H1 (cell line): ENCODE measurements at regions not wholly inside any gene's neighbourhood (a gene's known extent, or its start where the extent isn't known, plus 50 kb on each side); places are given as distances from the start of the nearest gene placed in this dataset.
"Not testable (repeated sequence)": the region's sequence is repeated elsewhere in the genome, so short reads cannot be mapped to it uniquely, and the experiment has no call there.

ENCODE experiments used
- CTCF ChIA-PET: fragments of 300-600 bp; sonication (Branson Sonifier 250); formaldehyde crosslinking; loops from one replicate; lab custom pipeline; 2021; ENCODE audit not compliant: partially characterized antibody; lab: Charles Lee
- POLR2A ChIA-PET: fragments of 300-600 bp; sonication (Branson Sonifier 250); formaldehyde crosslinking; loops from one replicate; lab custom pipeline; 2021; ENCODE audit warnings: inconsistent platforms; ENCODE audit not compliant: partially characterized antibody; lab: Charles Lee
- DNase-seq, 2 experiments: peaks; one replicate each; pipeline versions ENCODE4 v3.0.0 to v3.0.0-alpha.2; 2010 to 2022; ENCODE audit warnings: low spot score in 2 of 2, low read depth in 1 of 2, mixed read lengths in 1 of 2
- FAIRE-seq: peaks from 2 replicates; lab custom pipeline; 2011; peaks lifted over from hg19 to GRCh38; lab: Jason Lieb, UNC
- H2AFZ ChIP-seq: 2 replicates; pipeline ENCODE4 v1.8.1; 2012; ENCODE audit warnings: low read length, inconsistent platforms
- H2AK5ac ChIP-seq: 2 replicates; pipeline ENCODE4 v1.6.1; 2013; ENCODE audit warnings: low read depth, low read length
- H2BK120ac ChIP-seq: replicated peaks from 2 replicates; pipeline ENCODE3; 2013; ENCODE audit warnings: low read depth, low read length, inconsistent platforms
- H2BK12ac ChIP-seq: 2 replicates; pipeline ENCODE4 v1.6.1; 2013; ENCODE audit warnings: low read depth, low read length
- H2BK15ac ChIP-seq: 2 replicates; pipeline ENCODE4 v1.6.1; 2013; ENCODE audit warnings: low read length
- H2BK20ac ChIP-seq: 2 replicates; pipeline ENCODE4 v1.6.1; 2013; ENCODE audit warnings: low read length
- H2BK5ac ChIP-seq: 2 replicates; pipeline ENCODE4 v1.6.1; 2013; ENCODE audit warnings: low read depth, low read length
- H3K14ac ChIP-seq: 2 replicates; pipeline ENCODE4 v1.6.1; 2013; ENCODE audit warnings: inconsistent platforms; ENCODE audit not compliant: insufficient read length
- H3K18ac ChIP-seq: 2 replicates; pipeline ENCODE4 v1.6.1; 2013; ENCODE audit warnings: low read length; ENCODE audit errors: extremely low read depth
- H3K23ac ChIP-seq: 2 replicates; pipeline ENCODE4 v1.6.1; 2013; ENCODE audit warnings: inconsistent platforms; ENCODE audit not compliant: insufficient read length
- H3K23me2 ChIP-seq: 2 replicates; pipeline ENCODE4 v1.6.1; 2013; ENCODE audit warnings: low read depth, low read length
- H3K27ac ChIP-seq: 2 replicates; pipeline ENCODE4 v1.6.1; 2011; ENCODE audit warnings: low read depth, low read length, inconsistent platforms
- H3K27me3 ChIP-seq, 4 experiments: replicated peaks in 1 of 4; 1 replicate in 1 of 4; 2 replicates in 3 of 4; pipeline versions ENCODE4 v1.6.1 to v1.8.1; 2011 to 2013; ENCODE audit warnings: low read length in 3 of 4, mild to moderate bottlenecking in 3 of 4, inconsistent platforms in 2 of 4, mixed read lengths in 2 of 4, moderate library complexity in 1 of 4; ENCODE audit not compliant: control insufficient read depth in 3 of 4, insufficient read depth in 3 of 4; ENCODE audit errors: extremely low read depth in 1 of 4
- H3K36me3 ChIP-seq, 4 experiments: 2 replicates each; pipeline versions ENCODE4 v1.6.1 to v1.8.1; 2011 to 2013; ENCODE audit warnings: mild to moderate bottlenecking in 4 of 4, low read length in 3 of 4, moderate library complexity in 2 of 4, control low read depth in 1 of 4, inconsistent platforms in 1 of 4; ENCODE audit not compliant: insufficient read depth in 4 of 4, control insufficient read depth in 2 of 4
- H3K4ac ChIP-seq: replicated peaks from 2 replicates; pipeline ENCODE3; 2013; ENCODE audit warnings: low read length, low read depth, mixed read lengths, inconsistent platforms; ENCODE audit not compliant: insufficient read length
- H3K4me1 ChIP-seq, 4 experiments: replicated peaks in 1 of 4; 1 replicate in 1 of 4; 2 replicates in 3 of 4; pipeline versions ENCODE4 v1.6.1 to v1.8.1; 2011 to 2013; ENCODE audit warnings: low read length in 3 of 4, inconsistent platforms in 2 of 4, mixed read lengths in 1 of 4; ENCODE audit not compliant: insufficient read depth in 4 of 4, control insufficient read depth in 3 of 4
- H3K4me2 ChIP-seq, 2 experiments: 2 replicates each; pipeline versions ENCODE4 v1.6.1 to v1.8.1; 2011 to 2013; ENCODE audit warnings: low read depth in 2 of 2, low read length in 2 of 2, control low read depth in 1 of 2, inconsistent platforms in 1 of 2, mild to moderate bottlenecking in 1 of 2; ENCODE audit not compliant: insufficient read depth in 1 of 2
- H3K4me3 ChIP-seq, 4 experiments: fragments of 200-600, 300-600 bp in 1 of 4; sonication (generic), shearing (Covaris generic), sonication (Bioruptor Twin) in 1 of 4; 2 replicates each; pipeline versions ENCODE4 v1.5.1 to v1.8.1; 2011 to 2016; ENCODE audit warnings: low read length in 4 of 4, low read depth in 3 of 4, control low read depth in 2 of 4, inconsistent platforms in 2 of 4, mild to moderate bottlenecking in 2 of 4, mixed read lengths in 1 of 4, moderate library complexity in 1 of 4; ENCODE audit not compliant: insufficient read depth in 2 of 4; ENCODE audit errors: extremely low read depth in 1 of 4
- H3K56ac ChIP-seq: replicated peaks from 2 replicates; pipeline ENCODE3; 2013; ENCODE audit warnings: low read depth, mild to moderate bottlenecking, mixed read lengths, low read length, inconsistent platforms; ENCODE audit not compliant: insufficient read length
- H3K79me1 ChIP-seq: 2 replicates; pipeline ENCODE4 v1.6.1; 2013; ENCODE audit warnings: low read depth, low read length, control low read depth
- H3K79me2 ChIP-seq, 2 experiments: 2 replicates each; pipeline versions ENCODE4 v1.6.1 to v1.8.1; 2012 to 2013; ENCODE audit warnings: low read length in 2 of 2, mild to moderate bottlenecking in 2 of 2, inconsistent platforms in 1 of 2; ENCODE audit not compliant: insufficient read depth in 2 of 2, control insufficient read depth in 1 of 2
- H3K9ac ChIP-seq, 4 experiments: replicated peaks in 1 of 4; 1 replicate in 1 of 4; 2 replicates in 3 of 4; pipeline versions ENCODE4 v1.6.1 to v1.8.1; 2011 to 2013; ENCODE audit warnings: low read depth in 3 of 4, low read length in 3 of 4, control low read depth in 2 of 4, mild to moderate bottlenecking in 2 of 4, moderate library complexity in 2 of 4, inconsistent platforms in 1 of 4; ENCODE audit errors: extremely low read depth in 1 of 4
- H3K9me3 ChIP-seq, 2 experiments: 2 replicates each; pipeline versions ENCODE4 v1.6.1 to v1.8.1; 2012 to 2013; ENCODE audit warnings: mild to moderate bottlenecking in 2 of 2, moderate library complexity in 2 of 2, control low read depth in 1 of 2, inconsistent platforms in 1 of 2, low read depth in 1 of 2, low read length in 1 of 2, mixed read lengths in 1 of 2; ENCODE audit not compliant: insufficient read depth in 2 of 2
- H4K20me1 ChIP-seq, 2 experiments: replicated peaks in 1 of 2; 2 replicates each; pipeline versions ENCODE3 to v1.8.1; 2011 to 2013; ENCODE audit warnings: inconsistent platforms in 2 of 2, low read length in 2 of 2, mild to moderate bottlenecking in 1 of 2; ENCODE audit not compliant: insufficient read depth in 2 of 2, control insufficient read depth in 1 of 2
- H4K5ac ChIP-seq: 2 replicates; pipeline ENCODE4 v1.6.1; 2013; ENCODE audit warnings: low read length, low read depth, mixed read lengths, inconsistent platforms; ENCODE audit not compliant: insufficient read length
- H4K8ac ChIP-seq: 2 replicates; pipeline ENCODE4 v1.8.0; 2013; ENCODE audit warnings: mild to moderate bottlenecking, moderate library complexity, low read length, inconsistent platforms; ENCODE audit not compliant: insufficient read depth; ENCODE audit errors: extremely low read depth
- H4K91ac ChIP-seq: replicated peaks from 2 replicates; pipeline ENCODE3; 2013; ENCODE audit warnings: low read length, mixed read lengths, inconsistent platforms; ENCODE audit not compliant: insufficient read length
- WGBS, 2 experiments: shearing (Covaris generic) in 1 of 2; methylation state at CpG; one replicate each; pipeline versions ENCODE4 v1.1.6 to v1.1.7; 2013 to 2015; ENCODE audit warnings: low lambda C conversion rate in 2 of 2, mixed read lengths in 2 of 2, inconsistent platforms in 1 of 2, low coverage in 1 of 2, missing lambda C conversion rate in 1 of 2; ENCODE audit not compliant: insufficient replicate concordance in 2 of 2, insufficient coverage in 1 of 2, insufficient read length in 1 of 2; ENCODE audit errors: extremely low coverage in 1 of 2, missing lambda C conversion rate in 1 of 2; 5-methylcytosine and 5-hydroxymethylcytosine counted together

DNA sequence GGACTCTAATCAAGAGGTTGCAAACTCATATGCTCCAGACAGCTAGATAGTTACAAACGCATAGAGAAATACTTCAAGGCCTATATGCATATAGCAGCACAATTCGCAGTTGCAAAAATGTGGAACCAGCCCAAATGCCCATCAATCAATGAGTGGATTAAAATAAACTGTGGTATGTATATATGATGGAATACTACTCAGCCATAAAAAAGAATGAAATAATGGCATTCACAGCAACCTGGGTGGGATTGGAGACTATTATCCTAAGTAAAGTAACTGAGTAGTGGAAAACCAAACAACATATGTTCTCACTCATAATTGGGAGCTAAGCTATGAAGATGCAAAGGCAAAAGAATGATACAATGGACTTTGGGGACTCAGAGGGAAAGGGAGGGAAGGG lies 65.0 kb upstream of the ARRDC3 start:
- CTCF ChIA-PET, result interaction anchor here (1.3 to 1.7 kb wide), 3 partner anchors 7 to 9 kb away, joined by 5 to 7 read pairs (median 6); no protein-coding TSS in a partner anchor
- not testable (repeated sequence) for H3K4me3 ChIP-seq, H4K20me1 ChIP-seq, H3K79me1 ChIP-seq, H3K23ac ChIP-seq, H3K9ac ChIP-seq, H3K27me3 ChIP-seq, H3K27ac ChIP-seq, H4K8ac ChIP-seq, H2AK5ac ChIP-seq, H3K4me2 ChIP-seq, H3K36me3 ChIP-seq, H3K9me3 ChIP-seq, H2AFZ ChIP-seq, H2BK12ac ChIP-seq, H2BK5ac ChIP-seq, H4K5ac ChIP-seq, FAIRE-seq, H3K4me1 ChIP-seq, H3K79me2 ChIP-seq, H3K23me2 ChIP-seq, H3K18ac ChIP-seq, H3K4ac ChIP-seq, H2BK120ac ChIP-seq, H3K56ac ChIP-seq, H3K14ac ChIP-seq, H2BK20ac ChIP-seq, H4K91ac ChIP-seq, DNase-seq, H2BK15ac ChIP-seq
- 96% methylated on average over 2 of the region's 2 CpGs; no CpG with 5 or more reads in 1 of the 2 experiments for WGBS, 2 experiments
- POLR2A ChIA-PET, result interaction anchor here (0.8 kb wide), 1 partner anchor 264 kb away, joined by 3 read pairs; no protein-coding TSS in a partner anchor

DNA sequence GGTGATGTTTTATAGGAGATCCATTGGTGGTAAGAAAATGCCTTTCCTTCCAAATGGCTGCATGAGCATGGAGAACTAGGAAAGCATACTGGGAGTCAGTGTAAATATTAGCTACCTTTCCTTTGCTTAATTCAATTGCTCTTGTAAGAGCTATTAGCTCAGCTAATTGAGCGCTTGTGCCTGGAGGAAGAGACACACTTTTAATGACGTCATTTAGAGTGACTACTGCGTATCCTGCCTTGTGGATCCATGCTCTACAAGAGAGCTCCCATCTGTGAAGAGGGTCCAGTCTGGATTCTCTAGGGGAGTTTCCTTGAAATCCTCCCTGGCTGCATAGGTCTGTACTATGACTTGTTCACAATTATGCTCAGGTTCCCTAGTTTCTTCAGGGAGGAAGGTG lies 63.8 kb upstream of the ARRDC3 start:
- not testable (repeated sequence) for H2BK20ac ChIP-seq

More for the DNA sequence above, 63.8 kb upstream of the ARRDC3 start:
- H3K79me2 ChIP-seq, H2AFZ ChIP-seq, H3K27me3 ChIP-seq, DNase-seq, H3K27ac ChIP-seq, H3K9ac ChIP-seq, H3K56ac ChIP-seq, H4K8ac ChIP-seq, H2BK120ac ChIP-seq, H3K14ac ChIP-seq, H2BK12ac ChIP-seq, H3K36me3 ChIP-seq, H3K9me3 ChIP-seq, H3K23me2 ChIP-seq, H2AK5ac ChIP-seq, H4K5ac ChIP-seq, H2BK15ac ChIP-seq, H4K20me1 ChIP-seq, H3K79me1 ChIP-seq, H3K4me2 ChIP-seq, FAIRE-seq, H4K91ac ChIP-seq, H2BK5ac ChIP-seq, H3K23ac ChIP-seq, H3K4me1 ChIP-seq, H3K4ac ChIP-seq, H3K18ac ChIP-seq, POLR2A ChIA-PET, H3K4me3 ChIP-seq: not testable (repeated sequence)
- CTCF ChIA-PET, result interaction anchor here (0.6 to 1.3 kb wide), 2 partner anchors 9 to 13 kb away, joined by 3 to 5 read pairs; no protein-coding TSS in a partner anchor
- WGBS, 2 experiments, result 96% methylated on average over 3 of the region's 3 CpGs; no CpG with 5 or more reads in 1 of the 2 experiments
